ENCODE measurements at regions not wholly inside any gene's neighbourhood (a gene's known extent, or its start where the extent isn't known, plus 50 kb on each side); places are given as distances from the start of the nearest gene placed in this dataset.
"Not testable (repeated sequence)": the region's sequence is repeated elsewhere in the genome, so short reads cannot be mapped to it uniquely, and the experiment has no call there.

DNA sequence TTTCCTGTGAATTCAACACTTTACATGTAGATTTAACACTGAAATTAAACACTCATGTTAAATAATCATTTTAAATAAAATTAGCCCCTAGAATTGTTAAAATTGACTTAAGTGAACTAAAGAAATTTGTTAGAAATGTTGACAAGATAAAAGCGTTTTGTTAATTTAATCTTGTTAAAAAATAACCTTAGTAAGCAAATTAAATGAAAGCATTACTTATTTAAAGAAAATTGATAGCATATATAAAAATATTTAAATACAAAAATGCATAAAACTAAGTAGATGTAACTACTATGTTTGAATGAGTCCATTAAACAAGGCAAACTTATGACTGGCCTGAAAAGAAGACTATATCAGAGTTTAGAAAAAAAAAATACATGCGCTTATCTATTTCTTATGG, 99.0 kb upstream of the TRPC4 start:
- Histone ChIP-seq H3K36me3 (no peaks in the 10 kb centered on the region), H3K4me1 (no peaks in the 10 kb centered on the region), H3K4me3 (no peak overlapping the region), H3K27ac (no peak overlapping the region), H3K9me3 (peaks cover 4% of the 10 kb centered on the region), H3K27me3 (no peaks in the 10 kb centered on the region)
- TF ChIP-seq, protein P1, sequence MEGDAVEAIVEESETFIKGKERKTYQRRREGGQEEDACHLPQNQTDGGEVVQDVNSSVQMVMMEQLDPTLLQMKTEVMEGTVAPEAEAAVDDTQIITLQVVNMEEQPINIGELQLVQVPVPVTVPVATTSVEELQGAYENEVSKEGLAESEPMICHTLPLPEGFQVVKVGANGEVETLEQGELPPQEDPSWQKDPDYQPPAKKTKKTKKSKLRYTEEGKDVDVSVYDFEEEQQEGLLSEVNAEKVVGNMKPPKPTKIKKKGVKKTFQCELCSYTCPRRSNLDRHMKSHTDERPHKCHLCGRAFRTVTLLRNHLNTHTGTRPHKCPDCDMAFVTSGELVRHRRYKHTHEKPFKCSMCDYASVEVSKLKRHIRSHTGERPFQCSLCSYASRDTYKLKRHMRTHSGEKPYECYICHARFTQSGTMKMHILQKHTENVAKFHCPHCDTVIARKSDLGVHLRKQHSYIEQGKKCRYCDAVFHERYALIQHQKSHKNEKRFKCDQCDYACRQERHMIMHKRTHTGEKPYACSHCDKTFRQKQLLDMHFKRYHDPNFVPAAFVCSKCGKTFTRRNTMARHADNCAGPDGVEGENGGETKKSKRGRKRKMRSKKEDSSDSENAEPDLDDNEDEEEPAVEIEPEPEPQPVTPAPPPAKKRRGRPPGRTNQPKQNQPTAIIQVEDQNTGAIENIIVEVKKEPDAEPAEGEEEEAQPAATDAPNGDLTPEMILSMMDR (IDR thresholded peaks at IDR 0.05): no peak
- TF ChIP-seq POLR2AphosphoS5 (IDR thresholded peaks at IDR 0.05) (no peak), EP300 (IDR thresholded peaks at IDR 0.05) (no peak)
- DNase-seq (ENCODE audit: low spot score in 2 of 2): no peak
- WGBS: 79% methylated on average over 2 of the region's 2 CpGs

DNA sequence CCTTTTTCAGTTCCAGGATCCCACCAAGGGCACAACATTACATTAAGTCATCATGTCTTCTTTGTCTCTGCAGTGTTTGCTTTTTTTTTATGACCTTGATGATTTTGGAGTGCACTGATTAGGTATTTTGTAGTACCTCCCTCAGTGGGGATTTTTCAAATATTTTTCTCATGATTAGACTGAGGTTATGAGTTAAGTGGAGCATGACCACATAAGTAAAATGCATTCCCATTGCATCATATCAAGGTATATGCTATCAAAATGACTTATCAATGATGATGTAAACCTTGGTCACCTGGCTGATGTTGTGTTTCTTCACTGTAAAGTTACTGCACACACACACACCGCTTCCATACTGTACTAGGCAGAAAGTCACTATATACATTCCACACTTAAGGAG, 96.7 kb upstream of the TRPC4 start:
- TF ChIP-seq POLR2A (IDR thresholded peaks at IDR 0.05) (no peak), POLR2AphosphoS5 (IDR thresholded peaks at IDR 0.05) (no peak), EP300 (IDR thresholded peaks at IDR 0.05) (no peak)
- TF ChIP-seq, protein P1 (IDR thresholded peaks at IDR 0.05): no peak
- H3K9me3 ChIP-seq: peaks cover 4% of the 10 kb centered on the region

DNA sequence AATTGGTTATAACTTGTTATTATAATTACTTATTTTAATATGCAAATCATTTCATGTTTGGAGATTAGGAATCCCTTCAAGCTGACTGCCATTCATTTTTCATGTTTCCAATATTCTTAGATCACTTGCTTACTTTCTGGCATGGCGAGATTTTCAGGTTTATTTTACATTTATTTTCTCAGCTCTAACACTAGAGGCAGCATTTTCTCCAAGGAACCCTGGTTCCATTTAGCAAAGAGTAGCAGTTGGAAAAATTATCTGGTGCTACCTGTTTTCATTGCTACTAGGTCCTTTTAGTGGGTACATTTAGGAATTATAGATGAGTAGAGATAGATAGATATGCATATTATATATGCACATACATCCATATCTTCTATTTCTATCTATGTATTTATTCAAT, 90.9 kb upstream of the TRPC4 start:
- H3K36me3 ChIP-seq: no peaks in the 10 kb centered on the region
- no peak overlapping the region for H3K4me3 ChIP-seq
- H3K4me1 ChIP-seq: no peaks in the 10 kb centered on the region
- no peaks in the 10 kb centered on the region for H3K27me3 ChIP-seq
- no peak for DNase-seq (ENCODE audit: low spot score in 2 of 2)
- TF ChIP-seq, protein P1 (IDR thresholded peaks at IDR 0.05): no peak
- no peak for TF ChIP-seq POLR2AphosphoS5 (IDR thresholded peaks at IDR 0.05)
- no peak for TF ChIP-seq EP300 (IDR thresholded peaks at IDR 0.05)
- TF ChIP-seq POLR2A (IDR thresholded peaks at IDR 0.05): no peak
- no peak overlapping the region for H3K27ac ChIP-seq
- no peaks in the 10 kb centered on the region for H3K9me3 ChIP-seq
- WGBS: 94% methylated on average over 1 of the region's 1 CpG

More for the DNA sequence above, 96.7 kb upstream of the TRPC4 start:
- 93% methylated on average over 1 of the region's 1 CpG for WGBS
- DNase-seq (ENCODE audit: low spot score in 2 of 2): no peak
- Histone ChIP-seq H3K4me3 (no peak overlapping the region), H3K27ac (no peak overlapping the region), H3K36me3 (no peaks in the 10 kb centered on the region), H3K4me1 (no peaks in the 10 kb centered on the region), H3K27me3 (no peaks in the 10 kb centered on the region)

DNA sequence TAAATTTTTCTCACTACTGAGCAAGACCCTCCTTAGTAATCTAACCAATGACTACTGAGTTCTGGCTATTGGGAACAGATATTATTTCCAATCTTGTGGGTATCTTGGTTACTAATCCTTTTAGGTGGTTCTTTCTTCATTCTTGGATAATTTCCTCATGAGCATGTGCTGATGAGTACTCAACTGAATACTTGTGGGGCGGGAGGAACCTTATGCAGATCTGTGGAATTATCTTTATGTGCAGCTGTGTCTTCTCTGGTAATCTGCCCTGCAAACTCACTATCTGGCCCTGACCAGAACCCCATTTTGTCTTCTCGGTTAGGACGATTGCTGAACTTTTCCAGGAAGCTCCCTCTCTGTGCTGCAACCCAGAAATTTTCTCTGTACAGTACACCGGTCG, 89.7 kb upstream of the TRPC4 start:
- TF ChIP-seq POLR2A (IDR thresholded peaks at IDR 0.05) (no peak), POLR2AphosphoS5 (IDR thresholded peaks at IDR 0.05) (no peak), EP300 (IDR thresholded peaks at IDR 0.05) (no peak)
- TF ChIP-seq, protein P1 (IDR thresholded peaks at IDR 0.05): no peak
- Histone ChIP-seq H3K27ac (no peak overlapping the region), H3K9me3 (no peaks in the 10 kb centered on the region), H3K27me3 (no peaks in the 10 kb centered on the region), H3K36me3 (no peaks in the 10 kb centered on the region), H3K4me1 (no peaks in the 10 kb centered on the region), H3K4me3 (no peak overlapping the region)
- no peak for DNase-seq (ENCODE audit: low spot score in 2 of 2)
- 89% methylated on average over 5 of the region's 5 CpGs for WGBS

DNA sequence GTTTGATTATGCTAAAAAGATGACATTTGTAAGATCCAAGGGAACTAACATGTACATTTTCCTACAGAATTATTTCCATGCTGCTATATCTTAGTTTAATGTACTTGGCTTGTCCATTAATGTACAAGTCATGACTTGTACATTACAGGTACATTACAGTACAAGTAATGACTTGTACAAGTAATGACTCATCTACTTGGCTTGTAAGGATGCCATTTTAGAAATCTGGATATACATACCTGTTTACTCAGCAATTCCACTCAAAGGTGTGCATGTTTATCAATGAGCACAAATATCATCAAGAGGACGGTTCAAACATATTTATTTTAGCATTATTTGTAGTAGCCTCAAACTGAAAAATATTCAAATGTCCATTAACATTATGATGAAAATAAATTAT, 87.0 kb upstream of the TRPC4 start:
- H3K9me3 ChIP-seq: peaks cover 6% of the 10 kb centered on the region
- no peak overlapping the region for H3K27ac ChIP-seq
- no peaks in the 10 kb centered on the region for H3K36me3 ChIP-seq
- H3K4me1 ChIP-seq: no peaks in the 10 kb centered on the region
- WGBS: 64% methylated on average over 1 of the region's 1 CpG
- H3K4me3 ChIP-seq: no peak overlapping the region
- DNase-seq (ENCODE audit: low spot score in 2 of 2): no peak
- TF ChIP-seq POLR2AphosphoS5 (IDR thresholded peaks at IDR 0.05) (no peak), EP300 (IDR thresholded peaks at IDR 0.05) (no peak), POLR2A (IDR thresholded peaks at IDR 0.05) (no peak)
- TF ChIP-seq, protein P1 (IDR thresholded peaks at IDR 0.05): no peak
- H3K27me3 ChIP-seq: no peaks in the 10 kb centered on the region

DNA sequence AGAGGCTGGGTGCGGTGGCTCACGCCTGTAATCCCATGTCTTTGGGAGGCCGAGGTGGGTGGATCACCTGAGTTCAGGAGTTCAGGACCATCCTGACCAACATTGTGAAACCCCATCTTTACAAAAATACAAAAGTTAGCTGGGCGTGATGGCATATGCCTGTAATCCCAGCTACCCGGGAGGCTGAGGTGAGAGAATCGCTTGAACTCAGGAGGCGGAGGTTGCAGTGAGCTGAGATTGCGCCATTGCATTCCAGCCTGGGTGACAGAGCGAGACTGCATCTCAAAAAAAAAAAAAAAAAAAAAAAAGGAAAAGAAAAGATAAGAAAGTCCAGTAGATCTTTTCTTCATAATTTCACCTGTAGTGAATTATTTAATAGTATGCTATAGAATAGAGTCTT, 85.0 kb upstream of the TRPC4 start:
- H3K27me3 ChIP-seq; H3K27ac ChIP-seq; H3K4me3 ChIP-seq; H3K4me1 ChIP-seq; H3K36me3 ChIP-seq; H3K9me3 ChIP-seq; DNase-seq (ENCODE audit: low spot score in 2 of 2): not testable (repeated sequence)
- 89% methylated on average over 9 of the region's 9 CpGs for WGBS
